Suprapubic skin (tissue), 4 donors: ENCODE measurements at regions not wholly inside any gene's neighbourhood (a gene's known extent, or its start where the extent isn't known, plus 50 kb on each side); places are given as distances from the start of the nearest gene placed in this dataset.

Experiments
- POLR2A ChIP-seq, 2 donors: fragments of 450-650 bp; IDR thresholded peaks; one replicate each; pipeline ENCODE4 v1.6.1; 2017; ENCODE audit warnings: antibody characterized with exemption in 2 of 2, mild to moderate bottlenecking in 2 of 2, moderate library complexity in 2 of 2
- POLR2AphosphoS5 ChIP-seq, 3 donors: sonication (generic); formaldehyde crosslinking; IDR thresholded peaks; one replicate each; pipeline ENCODE4 v1.6.1; 2017; ENCODE audit warnings: antibody characterized with exemption in 3 of 3

GRCh38 chr6:137389150-137389704 is 105.0 kb downstream of the OLIG3 start:
- TF ChIP-seq POLR2A (IDR thresholded peaks at IDR 0.05) (no peak), POLR2AphosphoS5 (IDR thresholded peaks at IDR 0.05) (no peak)
